ENCODE measurements at regions not wholly inside any gene's neighbourhood (a gene's known extent, or its start where the extent isn't known, plus 50 kb on each side); places are given as distances from the start of the nearest gene placed in this dataset.

DNA sequence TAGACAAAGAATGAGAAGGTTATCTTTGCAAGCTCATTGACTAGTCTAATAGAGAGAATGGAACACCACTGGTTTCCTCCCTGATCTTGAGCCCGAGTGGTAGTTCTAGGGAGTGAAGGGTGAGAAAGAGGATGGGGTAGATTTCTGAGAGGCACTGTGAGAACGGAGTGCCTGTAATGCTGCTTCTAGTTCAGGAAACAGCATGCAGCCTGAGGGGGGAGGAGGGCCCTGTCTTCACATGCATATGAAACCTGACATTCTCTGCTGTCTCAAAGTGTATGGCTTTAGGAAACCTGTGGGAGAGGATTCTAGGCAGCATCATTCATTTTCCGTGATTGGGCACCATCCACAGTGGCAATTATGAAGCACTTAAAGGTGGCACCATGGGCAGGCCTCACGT, 259.4 kb upstream of the MAN1A1 start:
- H2AFZ ChIP-seq (ENCODE audit: low read depth) = no peak overlapping the region
- H3K27ac ChIP-seq (ENCODE audit: low read depth in 2 of 2, low read length in 1 of 2) = no peak overlapping the region
- no peaks in the 10 kb centered on the region for H3F3A ChIP-seq (replicated peaks; ENCODE audit: insufficient read depth)
- no peak for DNase-seq
- TF ChIP-seq ELF1 (IDR thresholded peaks at IDR 0.05) (no peak), TAF1 (IDR thresholded peaks at IDR 0.05; ENCODE audit: borderline replicate concordance, low read depth, low read length) (no peak), CHD2 (IDR thresholded peaks at IDR 0.05; ENCODE audit: low read length, partially characterized antibody) (no peak), SMC3 (IDR thresholded peaks at IDR 0.05; ENCODE audit: low read depth, low read length) (no peak), EZH2phosphoT487 (IDR thresholded peaks at IDR 0.05; ENCODE audit: borderline replicate concordance, low read depth) (no peak), RXRA (IDR thresholded peaks at IDR 0.05; ENCODE audit: borderline replicate concordance, low read depth) (no peak), RCOR1 (IDR thresholded peaks at IDR 0.05; ENCODE audit: low read length) (no peak), FOXJ3 (CRISPR knock-in tag; IDR thresholded peaks at IDR 0.05) (no peak), TCF12 (IDR thresholded peaks at IDR 0.05) (no peak), YY1 (IDR thresholded peaks at IDR 0.05; ENCODE audit: low read depth) (no peak), NRF1 (IDR thresholded peaks at IDR 0.05; ENCODE audit: low read depth, low read length) (no peak), FOSL2 (IDR thresholded peaks at IDR 0.05; ENCODE audit: borderline replicate concordance, low read depth) (no peak), RFX5 (IDR thresholded peaks at IDR 0.05; ENCODE audit: low read length) (no peak), POLR2AphosphoS5 (IDR thresholded peaks at IDR 0.05; ENCODE audit: low read depth, low read length) (no peak)
- TF ChIP-seq, protein P1, sequence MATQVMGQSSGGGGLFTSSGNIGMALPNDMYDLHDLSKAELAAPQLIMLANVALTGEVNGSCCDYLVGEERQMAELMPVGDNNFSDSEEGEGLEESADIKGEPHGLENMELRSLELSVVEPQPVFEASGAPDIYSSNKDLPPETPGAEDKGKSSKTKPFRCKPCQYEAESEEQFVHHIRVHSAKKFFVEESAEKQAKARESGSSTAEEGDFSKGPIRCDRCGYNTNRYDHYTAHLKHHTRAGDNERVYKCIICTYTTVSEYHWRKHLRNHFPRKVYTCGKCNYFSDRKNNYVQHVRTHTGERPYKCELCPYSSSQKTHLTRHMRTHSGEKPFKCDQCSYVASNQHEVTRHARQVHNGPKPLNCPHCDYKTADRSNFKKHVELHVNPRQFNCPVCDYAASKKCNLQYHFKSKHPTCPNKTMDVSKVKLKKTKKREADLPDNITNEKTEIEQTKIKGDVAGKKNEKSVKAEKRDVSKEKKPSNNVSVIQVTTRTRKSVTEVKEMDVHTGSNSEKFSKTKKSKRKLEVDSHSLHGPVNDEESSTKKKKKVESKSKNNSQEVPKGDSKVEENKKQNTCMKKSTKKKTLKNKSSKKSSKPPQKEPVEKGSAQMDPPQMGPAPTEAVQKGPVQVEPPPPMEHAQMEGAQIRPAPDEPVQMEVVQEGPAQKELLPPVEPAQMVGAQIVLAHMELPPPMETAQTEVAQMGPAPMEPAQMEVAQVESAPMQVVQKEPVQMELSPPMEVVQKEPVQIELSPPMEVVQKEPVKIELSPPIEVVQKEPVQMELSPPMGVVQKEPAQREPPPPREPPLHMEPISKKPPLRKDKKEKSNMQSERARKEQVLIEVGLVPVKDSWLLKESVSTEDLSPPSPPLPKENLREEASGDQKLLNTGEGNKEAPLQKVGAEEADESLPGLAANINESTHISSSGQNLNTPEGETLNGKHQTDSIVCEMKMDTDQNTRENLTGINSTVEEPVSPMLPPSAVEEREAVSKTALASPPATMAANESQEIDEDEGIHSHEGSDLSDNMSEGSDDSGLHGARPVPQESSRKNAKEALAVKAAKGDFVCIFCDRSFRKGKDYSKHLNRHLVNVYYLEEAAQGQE (IDR thresholded peaks at IDR 0.05; ENCODE audit: low read depth, low read length) = no peak
- POLR2A ChIA-PET = no interaction called here
- H3K9me3 ChIP-seq = no peaks in the 10 kb centered on the region
- H3K4me3 ChIP-seq (ENCODE audit: low read depth in 2 of 2, low read length in 1 of 2) = no peak overlapping the region
- H3K36me3 ChIP-seq (replicated peaks in 1 of 2; ENCODE audit: control insufficient read depth in 1 of 2, insufficient read depth in 2 of 2, low read length in 1 of 2) = no peaks in the 10 kb centered on the region
- no peaks in the 10 kb centered on the region for H3K9me2 ChIP-seq
- H3K9ac ChIP-seq = no peak overlapping the region
- no peak overlapping the region for H3K4me2 ChIP-seq
- H3K79me2 ChIP-seq (ENCODE audit: insufficient read depth) = no peaks in the 10 kb centered on the region
- CTCF ChIA-PET = no interaction called here
- peaks cover 0 to 9% of the 10 kb centered on the region in 2 experiments; a peak in 1 of 4 replicates for H3K4me1 ChIP-seq (ENCODE audit: control insufficient read depth in 1 of 2, insufficient read depth in 2 of 2, low read depth in 1 of 2, low read length in 1 of 2)
- H4K20me1 ChIP-seq (ENCODE audit: insufficient read depth) = no peaks in the 10 kb centered on the region
- H3K27me3 ChIP-seq (ENCODE audit: insufficient read depth) = no peaks in the 10 kb centered on the region
- 75% methylated on average over 4 of the region's 4 CpGs for WGBS (ENCODE audit: low lambda C conversion rate)

DNA sequence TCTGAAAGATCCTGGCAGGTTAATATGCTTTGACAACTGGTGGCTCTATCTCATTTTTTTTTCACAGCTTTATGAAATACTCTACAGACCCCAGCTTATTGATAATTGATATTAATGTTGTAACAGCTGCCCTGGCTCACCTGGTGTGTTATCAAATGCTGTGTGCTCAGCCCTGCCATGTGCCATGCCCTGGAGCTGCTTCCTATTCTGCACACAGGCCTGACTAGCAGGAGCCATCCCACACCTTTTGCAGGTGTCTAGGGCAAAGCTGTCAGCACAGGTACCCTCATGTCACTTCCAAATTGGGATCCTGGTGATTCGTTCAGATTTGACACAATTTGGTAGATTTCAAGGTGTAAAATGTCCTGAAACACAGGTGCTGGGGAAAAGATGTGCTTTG, 254.6 kb upstream of the MAN1A1 start:
- no peak for DNase-seq
- no peaks in the 10 kb centered on the region for H3K9me2 ChIP-seq
- peaks cover 0 to 7% of the 10 kb centered on the region in 2 experiments; a peak in 2 of 4 replicates for H3K4me1 ChIP-seq (ENCODE audit: control insufficient read depth in 1 of 2, insufficient read depth in 2 of 2, low read depth in 1 of 2, low read length in 1 of 2)
- H3K4me3 ChIP-seq (ENCODE audit: low read depth in 2 of 2, low read length in 1 of 2) = no peak overlapping the region
- POLR2A ChIA-PET = no interaction called here
- H3K9ac ChIP-seq = no peak overlapping the region
- no peaks in the 10 kb centered on the region for H4K20me1 ChIP-seq (ENCODE audit: insufficient read depth)
- TF ChIP-seq TEAD4 (IDR thresholded peaks at IDR 0.05; ENCODE audit: borderline replicate concordance, insufficient read depth) (no peak), RXRA (IDR thresholded peaks at IDR 0.05; ENCODE audit: borderline replicate concordance, low read depth) (no peak), FOSL2 (IDR thresholded peaks at IDR 0.05; ENCODE audit: borderline replicate concordance, low read depth) (no peak), EZH2phosphoT487 (IDR thresholded peaks at IDR 0.05; ENCODE audit: borderline replicate concordance, low read depth) (no peak), EP300 (IDR thresholded peaks at IDR 0.05; ENCODE audit: borderline replicate concordance in 1 of 2, low read depth in 1 of 2, low read length in 1 of 2) (no peak), GATA2 (CRISPR knock-in tag; IDR thresholded peaks at IDR 0.05) (no peak), SIN3A (IDR thresholded peaks at IDR 0.05; ENCODE audit: borderline replicate concordance, low read depth, low read length) (no peak), TAF1 (IDR thresholded peaks at IDR 0.05; ENCODE audit: borderline replicate concordance, low read depth, low read length) (no peak), NRF1 (IDR thresholded peaks at IDR 0.05; ENCODE audit: low read depth, low read length) (no peak), CHD2 (IDR thresholded peaks at IDR 0.05; ENCODE audit: low read length, partially characterized antibody) (no peak), JUND (IDR thresholded peaks at IDR 0.05) (no peak), RFX5 (IDR thresholded peaks at IDR 0.05; ENCODE audit: low read length) (no peak), RCOR1 (IDR thresholded peaks at IDR 0.05; ENCODE audit: low read length) (no peak)
- TF ChIP-seq, protein P2, sequence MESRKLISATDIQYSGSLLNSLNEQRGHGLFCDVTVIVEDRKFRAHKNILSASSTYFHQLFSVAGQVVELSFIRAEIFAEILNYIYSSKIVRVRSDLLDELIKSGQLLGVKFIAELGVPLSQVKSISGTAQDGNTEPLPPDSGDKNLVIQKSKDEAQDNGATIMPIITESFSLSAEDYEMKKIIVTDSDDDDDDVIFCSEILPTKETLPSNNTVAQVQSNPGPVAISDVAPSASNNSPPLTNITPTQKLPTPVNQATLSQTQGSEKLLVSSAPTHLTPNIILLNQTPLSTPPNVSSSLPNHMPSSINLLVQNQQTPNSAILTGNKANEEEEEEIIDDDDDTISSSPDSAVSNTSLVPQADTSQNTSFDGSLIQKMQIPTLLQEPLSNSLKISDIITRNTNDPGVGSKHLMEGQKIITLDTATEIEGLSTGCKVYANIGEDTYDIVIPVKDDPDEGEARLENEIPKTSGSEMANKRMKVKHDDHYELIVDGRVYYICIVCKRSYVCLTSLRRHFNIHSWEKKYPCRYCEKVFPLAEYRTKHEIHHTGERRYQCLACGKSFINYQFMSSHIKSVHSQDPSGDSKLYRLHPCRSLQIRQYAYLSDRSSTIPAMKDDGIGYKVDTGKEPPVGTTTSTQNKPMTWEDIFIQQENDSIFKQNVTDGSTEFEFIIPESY (IDR thresholded peaks at IDR 0.05; ENCODE audit: borderline replicate concordance, low read depth) = no peak
- TF ChIP-seq, protein P3, sequence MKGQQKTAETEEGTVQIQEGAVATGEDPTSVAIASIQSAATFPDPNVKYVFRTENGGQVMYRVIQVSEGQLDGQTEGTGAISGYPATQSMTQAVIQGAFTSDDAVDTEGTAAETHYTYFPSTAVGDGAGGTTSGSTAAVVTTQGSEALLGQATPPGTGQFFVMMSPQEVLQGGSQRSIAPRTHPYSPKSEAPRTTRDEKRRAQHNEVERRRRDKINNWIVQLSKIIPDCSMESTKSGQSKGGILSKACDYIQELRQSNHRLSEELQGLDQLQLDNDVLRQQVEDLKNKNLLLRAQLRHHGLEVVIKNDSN (IDR thresholded peaks at IDR 0.05; ENCODE audit: borderline replicate concordance, low read depth) = no peak
- WGBS (ENCODE audit: low lambda C conversion rate) = 36% methylated on average over 1 of the region's 1 CpG
- no peaks in the 10 kb centered on the region for H3K27me3 ChIP-seq (ENCODE audit: insufficient read depth)
- H3F3A ChIP-seq (replicated peaks; ENCODE audit: insufficient read depth) = peaks cover 8% of the 10 kb centered on the region
- no peak overlapping the region for H3K4me2 ChIP-seq
- H2AFZ ChIP-seq (ENCODE audit: low read depth) = no peak overlapping the region
- H3K36me3 ChIP-seq (replicated peaks in 1 of 2; ENCODE audit: control insufficient read depth in 1 of 2, insufficient read depth in 2 of 2, low read length in 1 of 2) = no peaks in the 10 kb centered on the region
- CTCF ChIA-PET = no interaction called here
- no peak overlapping the region for H3K27ac ChIP-seq (ENCODE audit: low read depth in 2 of 2, low read length in 1 of 2)
- no peaks in the 10 kb centered on the region for H3K9me3 ChIP-seq
- no peaks in the 10 kb centered on the region for H3K79me2 ChIP-seq (ENCODE audit: insufficient read depth)
